ENCODE measurements at regions not wholly inside any gene's neighbourhood (a gene's known extent, or its start where the extent isn't known, plus 50 kb on each side); places are given as distances from the start of the nearest gene placed in this dataset.

- TF ChIP-seq CTCF (IDR thresholded peaks at IDR 0.05; ENCODE audit: poor library complexity, severe bottlenecking) (no peak), TAF1 (IDR thresholded peaks at IDR 0.05; ENCODE audit: low read depth) (no peak), RAD21 (conservative IDR thresholded peaks at IDR 0.05) (no peak), EP300 (conservative IDR thresholded peaks at IDR 0.05; ENCODE audit: poor library complexity, severe bottlenecking) (no peak), SMC3 (conservative IDR thresholded peaks at IDR 0.05; ENCODE audit: poor library complexity) (no peak), EZH2 (IDR thresholded peaks at IDR 0.05; ENCODE audit: borderline replicate concordance, insufficient read depth, low read length, poor library complexity, severe bottlenecking) (no peak), REST (IDR thresholded peaks at IDR 0.05; ENCODE audit: borderline replicate concordance) (no peak), POLR2AphosphoS5 (IDR thresholded peaks at IDR 0.05) (no peak)
Measured at GRCh38 chr12:19000836-19001235, 128.7 kb upstream of the PLEKHA5 start.
